Smooth muscle cell (in vitro differentiated cells): ENCODE measurements at regions not wholly inside any gene's neighbourhood (a gene's known extent, or its start where the extent isn't known, plus 50 kb on each side); places are given as distances from the start of the nearest gene placed in this dataset.
"Not testable (repeated sequence)": the region's sequence is repeated elsewhere in the genome, so short reads cannot be mapped to it uniquely, and the experiment has no call there.

Source experiments
- DNase-seq: peaks from one replicate; lab custom pipeline; 2025; ENCODE audit not compliant: unreplicated experiment; lab: John Stamatoyannopoulos, UW
- H2AFZ ChIP-seq: fragments of 200-600 bp; sonication (generic); 2 replicates; pipeline ENCODE4 v1.6.0; 2016; ENCODE audit warnings: antibody characterized with exemption, low read depth, mild to moderate bottlenecking
- H3F3A ChIP-seq: fragments of 200-600 bp; sonication (generic); 2 replicates; pipeline ENCODE4 v1.6.0; 2017; ENCODE audit warnings: antibody characterized with exemption, low read depth
- H3K27ac ChIP-seq: fragments of 200-600 bp; sonication (generic); 2 replicates; pipeline ENCODE4 v1.5.1; 2016; ENCODE audit warnings: low read depth, mild to moderate bottlenecking
- H3K27me3 ChIP-seq: fragments of 200-600 bp; sonication (generic); 2 replicates; pipeline ENCODE4 v1.6.1; 2016; ENCODE audit warnings: low read depth, mild to moderate bottlenecking
- H3K36me3 ChIP-seq: fragments of 200-600 bp; sonication (generic); 2 replicates; pipeline ENCODE4 v1.5.1; 2016; ENCODE audit warnings: low read depth
- H3K4me1 ChIP-seq: fragments of 200-600 bp; sonication (generic); 2 replicates; pipeline ENCODE4 v1.5.1; 2016; ENCODE audit warnings: low read depth
- H3K4me2 ChIP-seq: fragments of 200-600 bp; sonication (generic); 2 replicates; pipeline ENCODE4 v1.6.0; 2016; ENCODE audit warnings: mild to moderate bottlenecking
- H3K4me3 ChIP-seq: fragments of 200-600 bp; sonication (generic); 2 replicates; pipeline ENCODE4 v1.5.1; 2016; ENCODE audit warnings: mild to moderate bottlenecking
- H3K79me2 ChIP-seq: fragments of 200-600 bp; sonication (generic); 2 replicates; pipeline ENCODE4 v1.6.0; 2016; ENCODE audit warnings: low read depth, mild to moderate bottlenecking
- H3K9ac ChIP-seq: fragments of 200-600 bp; sonication (generic); 2 replicates; pipeline ENCODE4 v1.6.0; 2016; ENCODE audit warnings: low read depth
- H3K9me3 ChIP-seq: fragments of 200-600 bp; sonication (generic); replicated peaks from 2 replicates; pipeline ENCODE4 v1.5.1; 2016; ENCODE audit warnings: low read depth
- H4K20me1 ChIP-seq: fragments of 200-600 bp; sonication (generic); 2 replicates; pipeline ENCODE4 v1.6.0; 2016; ENCODE audit warnings: low read depth
- CTCF ChIP-seq: fragments of 200-600 bp; sonication (generic); IDR thresholded peaks from 2 replicates; pipeline ENCODE4 v1.5.1; 2017; ENCODE audit warnings: borderline replicate concordance, mild to moderate bottlenecking, antibody characterized with exemption; ENCODE audit not compliant: insufficient read depth, poor library complexity, severe bottlenecking
- WGBS: methylation state at CpG from one replicate; pipeline ENCODE4 v1.1.7; 2016; ENCODE audit warnings: low lambda C conversion rate; 5-methylcytosine and 5-hydroxymethylcytosine counted together

GRCh38 chr5:101067429-101067828 lies 164.3 kb upstream of the ST8SIA4 start:
- no peak overlapping the region for H3K9ac ChIP-seq
- H3K27me3 ChIP-seq, result peaks cover 18% of the 10 kb centered on the region
- no peaks in the 10 kb centered on the region for H4K20me1 ChIP-seq
- no peak overlapping the region for H3K4me3 ChIP-seq
- H3K79me2 ChIP-seq, result no peaks in the 10 kb centered on the region
- H3K4me2 ChIP-seq, result no peak overlapping the region
- no peak overlapping the region for H3K27ac ChIP-seq
- H3K36me3 ChIP-seq, result peaks cover 3% of the 10 kb centered on the region
- no peak for DNase-seq
- no peak overlapping the region for H2AFZ ChIP-seq
- no peak for TF ChIP-seq CTCF
- no peaks in the 10 kb centered on the region for H3K4me1 ChIP-seq
- WGBS, result 43% methylated on average over 4 of the region's 4 CpGs
- H3K9me3 ChIP-seq, result peaks cover 9% of the 10 kb centered on the region
- no peaks in the 10 kb centered on the region for H3F3A ChIP-seq

- no peak overlapping the region for H3K4me3 ChIP-seq
- peaks cover 3% of the 10 kb centered on the region for H3K36me3 ChIP-seq
- H3K9me3 ChIP-seq, result peaks cover 9% of the 10 kb centered on the region
- H3K27me3 ChIP-seq, result no peaks in the 10 kb centered on the region
- H3K27ac ChIP-seq, result no peak overlapping the region
- no peak overlapping the region for H3K4me2 ChIP-seq
- no peaks in the 10 kb centered on the region for H3K4me1 ChIP-seq
- no peak overlapping the region for H3K9ac ChIP-seq
- no peaks in the 10 kb centered on the region for H4K20me1 ChIP-seq
- TF ChIP-seq CTCF, result no peak
- DNase-seq, result no peak
- H3F3A ChIP-seq, result no peaks in the 10 kb centered on the region
- H2AFZ ChIP-seq, result no peak overlapping the region
- no peaks in the 10 kb centered on the region for H3K79me2 ChIP-seq
These were observed 159.8 kb upstream of the ST8SIA4 start for GRCh38 chr5:101062902-101063301.

- no peak for DNase-seq
- Histone ChIP-seq H3K9me3 (no peaks in the 10 kb centered on the region), H3K9ac (no peak overlapping the region), H3K27ac (no peak overlapping the region), H3K27me3 (no peaks in the 10 kb centered on the region), H3F3A (no peaks in the 10 kb centered on the region), H4K20me1 (no peaks in the 10 kb centered on the region), H3K79me2 (no peaks in the 10 kb centered on the region), H2AFZ (no peak overlapping the region), H3K4me3 (no peak overlapping the region), H3K4me2 (no peak overlapping the region), H3K36me3 (no peaks in the 10 kb centered on the region), H3K4me1 (no peaks in the 10 kb centered on the region)
- WGBS, result 91% methylated on average over 2 of the region's 2 CpGs
- no peak for TF ChIP-seq CTCF
These were observed 144.1 kb upstream of the ST8SIA4 start for GRCh38 chr5:101047181-101047580.

GRCh38 chr5:101045689-101046088 lies 142.6 kb upstream of the ST8SIA4 start:
- Histone ChIP-seq H4K20me1 (no peaks in the 10 kb centered on the region), H3K4me3 (no peak overlapping the region), H3F3A (no peaks in the 10 kb centered on the region), H3K79me2 (no peaks in the 10 kb centered on the region), H3K36me3 (no peaks in the 10 kb centered on the region), H3K27me3 (no peaks in the 10 kb centered on the region), H3K9ac (no peak overlapping the region), H3K9me3 (no peaks in the 10 kb centered on the region), H3K4me1 (no peaks in the 10 kb centered on the region), H3K27ac (no peak overlapping the region), H2AFZ (no peak overlapping the region), H3K4me2 (no peak overlapping the region)
- 74% methylated on average over 3 of the region's 3 CpGs for WGBS
- no peak for DNase-seq
- TF ChIP-seq CTCF, result peak; percentile 44

GRCh38 chr5:101040002-101040401 lies 136.9 kb upstream of the ST8SIA4 start:
- H3K27ac ChIP-seq, H2AFZ ChIP-seq, H3K9me3 ChIP-seq, H3F3A ChIP-seq, H3K79me2 ChIP-seq, H4K20me1 ChIP-seq, H3K4me2 ChIP-seq, H3K36me3 ChIP-seq, H3K4me3 ChIP-seq, DNase-seq, H3K27me3 ChIP-seq, H3K4me1 ChIP-seq, H3K9ac ChIP-seq: not testable (repeated sequence)
